ENCODE measurements at regions not wholly inside any gene's neighbourhood (a gene's known extent, or its start where the extent isn't known, plus 50 kb on each side); places are given as distances from the start of the nearest gene placed in this dataset.

- no peak for DNase-seq (ENCODE audit: extremely low spot score, unreplicated experiment)
- Mint-ChIP-seq H3K27me3 (no peaks in the 10 kb centered on the region), H3K4me3 (no peak overlapping the region)
Observed at GRCh38 chr1:10848109-10848684, 51.8 kb upstream of the CASZ1 start.

GRCh38 chr1:10850026-10850425, 53.6 kb upstream of the CASZ1 start:
- H3K4me3 Mint-ChIP-seq, result no peak overlapping the region
- H3K4me1 Mint-ChIP-seq (ENCODE audit: unreplicated experiment), result no peaks in the 10 kb centered on the region
- no peak overlapping the region for H3K27ac Mint-ChIP-seq
- H3K36me3 Mint-ChIP-seq, result no peaks in the 10 kb centered on the region
- no peak for TF ChIP-seq CTCF (conservative IDR thresholded peaks at IDR 0.05)
- H3K27me3 Mint-ChIP-seq, result no peaks in the 10 kb centered on the region
- H3K9me3 Mint-ChIP-seq, result peaks cover 3% of the 10 kb centered on the region
- no peak for DNase-seq (ENCODE audit: extremely low spot score, unreplicated experiment)

More at GRCh38 chr1:10848109-10848684, 51.8 kb upstream of the CASZ1 start:
- no peak overlapping the region for H3K27ac Mint-ChIP-seq
- no peaks in the 10 kb centered on the region for H3K9me3 Mint-ChIP-seq
- no peaks in the 10 kb centered on the region for H3K4me1 Mint-ChIP-seq (ENCODE audit: unreplicated experiment)
- H3K36me3 Mint-ChIP-seq, result no peaks in the 10 kb centered on the region
- TF ChIP-seq CTCF (conservative IDR thresholded peaks at IDR 0.05), result no peak

- Mint-ChIP-seq H3K4me1 (ENCODE audit: unreplicated experiment) (no peaks in the 10 kb centered on the region), H3K4me3 (no peak overlapping the region), H3K27ac (no peak overlapping the region), H3K9me3 (peaks cover 4% of the 10 kb centered on the region), H3K36me3 (no peaks in the 10 kb centered on the region), H3K27me3 (no peaks in the 10 kb centered on the region)
- no peak for DNase-seq (ENCODE audit: extremely low spot score, unreplicated experiment)
- TF ChIP-seq CTCF (conservative IDR thresholded peaks at IDR 0.05), result no peak
Observed at GRCh38 chr1:10851024-10852013, 54.9 kb upstream of the CASZ1 start.

GRCh38 chr1:10852018-10852417, 55.6 kb upstream of the CASZ1 start:
- no peak overlapping the region for H3K27ac Mint-ChIP-seq
- no peak overlapping the region for H3K4me3 Mint-ChIP-seq
- TF ChIP-seq CTCF (conservative IDR thresholded peaks at IDR 0.05), result no peak
- DNase-seq (ENCODE audit: extremely low spot score, unreplicated experiment), result no peak
- H3K36me3 Mint-ChIP-seq, result no peaks in the 10 kb centered on the region
- no peaks in the 10 kb centered on the region for H3K27me3 Mint-ChIP-seq
- H3K4me1 Mint-ChIP-seq (ENCODE audit: unreplicated experiment), result no peaks in the 10 kb centered on the region
- peaks cover 4% of the 10 kb centered on the region for H3K9me3 Mint-ChIP-seq

- H3K4me3 Mint-ChIP-seq, result no peak overlapping the region
- peaks cover 3% of the 10 kb centered on the region for H3K27me3 Mint-ChIP-seq
- H3K4me1 Mint-ChIP-seq (ENCODE audit: unreplicated experiment), result no peaks in the 10 kb centered on the region
- DNase-seq (ENCODE audit: extremely low spot score, unreplicated experiment), result no peak
- peaks cover 4% of the 10 kb centered on the region for H3K9me3 Mint-ChIP-seq
- no peak overlapping the region for H3K27ac Mint-ChIP-seq
- no peaks in the 10 kb centered on the region for H3K36me3 Mint-ChIP-seq
- no peak for TF ChIP-seq CTCF (conservative IDR thresholded peaks at IDR 0.05)
Observed at GRCh38 chr1:10852486-10852885, 56.0 kb upstream of the CASZ1 start.
